Mononuclear cell (primary cell): ENCODE measurements at regions not wholly inside any gene's neighbourhood (a gene's known extent, or its start where the extent isn't known, plus 50 kb on each side); places are given as distances from the start of the nearest gene placed in this dataset.

Source experiments
- H3K27me3 ChIP-seq: 2 replicates; pipeline ENCODE4 v1.6.0; 2011; ENCODE audit warnings: low read length, control low read depth; ENCODE audit not compliant: insufficient read depth
- H3K4me1 ChIP-seq: 2 replicates; pipeline ENCODE4 v1.5.1; 2011; ENCODE audit warnings: mild to moderate bottlenecking, low read length, control low read depth; ENCODE audit not compliant: insufficient read depth
- H3K4me3 ChIP-seq: 2 replicates; pipeline ENCODE4 v1.5.1; 2011; ENCODE audit warnings: mild to moderate bottlenecking, low read length, moderate library complexity
- H3K9me3 ChIP-seq: 2 replicates; pipeline ENCODE4 v1.5.1; 2011; ENCODE audit warnings: low read depth, mild to moderate bottlenecking, control low read depth, low read length

- Histone ChIP-seq H3K4me1 (no peaks in the 10 kb centered on the region), H3K27me3 (no peaks in the 10 kb centered on the region), H3K4me3 (no peak overlapping the region), H3K9me3 (no peaks in the 10 kb centered on the region)
Observed at GRCh38 chr17:72408641-72409040, 287.8 kb downstream of the SOX9 start.

- no peaks in the 10 kb centered on the region for H3K27me3 ChIP-seq
Observed at GRCh38 chr17:72409405-72410002, 288.7 kb downstream of the SOX9 start.

GRCh38 chr17:72411124-72411563 is 290.3 kb downstream of the SOX9 start:
- H3K4me1 ChIP-seq, result no peaks in the 10 kb centered on the region
- H3K27me3 ChIP-seq, result no peaks in the 10 kb centered on the region
- H3K4me3 ChIP-seq, result no peak overlapping the region
- H3K9me3 ChIP-seq, result no peaks in the 10 kb centered on the region

More at GRCh38 chr17:72409405-72410002, 288.7 kb downstream of the SOX9 start:
- no peaks in the 10 kb centered on the region for H3K4me1 ChIP-seq
- H3K4me3 ChIP-seq, result no peak overlapping the region
- H3K9me3 ChIP-seq, result no peaks in the 10 kb centered on the region

GRCh38 chr17:72412650-72413076 is 291.8 kb downstream of the SOX9 start:
- H3K9me3 ChIP-seq, result peaks cover 9% of the 10 kb centered on the region
- no peak overlapping the region for H3K4me3 ChIP-seq
- no peaks in the 10 kb centered on the region for H3K4me1 ChIP-seq
- H3K27me3 ChIP-seq, result no peaks in the 10 kb centered on the region

GRCh38 chr17:72413077-72414031 is 292.5 kb downstream of the SOX9 start:
- Histone ChIP-seq H3K27me3 (no peaks in the 10 kb centered on the region), H3K9me3 (peaks cover 10% of the 10 kb centered on the region), H3K4me1 (no peaks in the 10 kb centered on the region), H3K4me3 (no peak overlapping the region)

- no peak overlapping the region for H3K4me3 ChIP-seq
- peaks cover 10% of the 10 kb centered on the region for H3K9me3 ChIP-seq
- no peaks in the 10 kb centered on the region for H3K27me3 ChIP-seq
- no peaks in the 10 kb centered on the region for H3K4me1 ChIP-seq
Observed at GRCh38 chr17:72414032-72414396, 293.2 kb downstream of the SOX9 start.

- H3K9me3 ChIP-seq, result peaks cover 10% of the 10 kb centered on the region
- H3K4me1 ChIP-seq, result no peaks in the 10 kb centered on the region
- no peaks in the 10 kb centered on the region for H3K27me3 ChIP-seq
- H3K4me3 ChIP-seq, result no peak overlapping the region
Observed at GRCh38 chr17:72414967-72415853, 294.4 kb downstream of the SOX9 start.

- Histone ChIP-seq H3K4me1 (no peaks in the 10 kb centered on the region), H3K9me3 (peaks cover 10% of the 10 kb centered on the region), H3K27me3 (no peaks in the 10 kb centered on the region), H3K4me3 (no peak overlapping the region)
Observed at GRCh38 chr17:72416054-72416675, 295.3 kb downstream of the SOX9 start.

- Histone ChIP-seq H3K27me3 (no peaks in the 10 kb centered on the region), H3K4me1 (no peaks in the 10 kb centered on the region), H3K9me3 (peaks cover 10% of the 10 kb centered on the region), H3K4me3 (no peak overlapping the region)
Observed at GRCh38 chr17:72416905-72417304, 296.1 kb downstream of the SOX9 start.

- Histone ChIP-seq H3K9me3 (peaks cover 10% of the 10 kb centered on the region), H3K27me3 (no peaks in the 10 kb centered on the region), H3K4me3 (no peak overlapping the region), H3K4me1 (no peaks in the 10 kb centered on the region)
Observed at GRCh38 chr17:72417627-72418026, 296.8 kb downstream of the SOX9 start.

GRCh38 chr17:72419866-72420774 is 299.3 kb downstream of the SOX9 start:
- Histone ChIP-seq H3K9me3 (peaks cover 10% of the 10 kb centered on the region), H3K4me1 (no peaks in the 10 kb centered on the region)

GRCh38 chr17:72420775-72421127 is 299.9 kb downstream of the SOX9 start:
- H3K4me1 ChIP-seq, result no peaks in the 10 kb centered on the region
- H3K27me3 ChIP-seq, result no peaks in the 10 kb centered on the region
- H3K9me3 ChIP-seq, result peaks cover 10% of the 10 kb centered on the region
- no peak overlapping the region for H3K4me3 ChIP-seq

More at GRCh38 chr17:72419866-72420774, 299.3 kb downstream of the SOX9 start:
- Histone ChIP-seq H3K4me3 (no peak overlapping the region), H3K27me3 (no peaks in the 10 kb centered on the region)

GRCh38 chr17:72421128-72422092 is 300.6 kb downstream of the SOX9 start:
- no peaks in the 10 kb centered on the region for H3K27me3 ChIP-seq
- no peaks in the 10 kb centered on the region for H3K4me1 ChIP-seq
- H3K9me3 ChIP-seq, result peaks cover 10% of the 10 kb centered on the region
- H3K4me3 ChIP-seq, result no peak overlapping the region
